ENCODE measurements at regions not wholly inside any gene's neighbourhood (a gene's known extent, or its start where the extent isn't known, plus 50 kb on each side); places are given as distances from the start of the nearest gene placed in this dataset.

DNA sequence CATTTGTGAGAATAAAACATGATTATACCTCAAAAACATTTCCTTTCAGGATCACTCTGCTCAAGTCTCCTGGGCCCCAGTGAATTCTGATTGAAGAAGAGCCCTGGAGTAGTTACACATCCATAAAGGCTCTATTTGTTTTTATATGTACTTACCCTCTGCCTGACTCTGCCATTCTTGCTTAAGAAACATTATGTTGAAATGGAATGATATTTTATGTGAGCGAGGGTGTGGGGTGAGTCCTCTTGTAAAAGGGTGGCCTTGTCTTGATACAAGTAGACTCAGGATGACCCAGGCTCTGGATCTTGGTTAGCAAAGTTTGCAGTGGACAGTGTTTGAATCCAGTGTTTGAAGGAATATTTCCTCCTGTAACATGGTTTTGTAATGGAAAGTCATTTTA, 215.4 kb upstream of the PREP start:
- CTCF ChIA-PET = no interaction called here
- POLR2A ChIA-PET = no interaction called here
- Histone ChIP-seq H3K27ac (ENCODE audit: extremely low read depth, low read depth, low read length) (no peak overlapping the region), H3K4me3 (ENCODE audit: low read depth, low read length) (no peak overlapping the region), H3K9me3 (ENCODE audit: control insufficient read depth, insufficient read depth, low read depth, low read length) (no peaks in the 10 kb centered on the region), H3K36me3 (ENCODE audit: control insufficient read depth in 2 of 2, insufficient read depth in 1 of 2, low read length in 2 of 2) (no peaks in the 10 kb centered on the region), H3K4me1 (ENCODE audit: control insufficient read depth, insufficient read depth, low read length) (no peaks in the 10 kb centered on the region)
- TF ChIP-seq ZNF266 (tag by site-specific recombination; IDR thresholded peaks at IDR 0.05; ENCODE audit: low read depth) (no peak), ZNF571 (tag by site-specific recombination; IDR thresholded peaks at IDR 0.05) (no peak), FEZF1 (tag by site-specific recombination; IDR thresholded peaks at IDR 0.05) (no peak), ZNF510 (tag by site-specific recombination; IDR thresholded peaks at IDR 0.05; ENCODE audit: insufficient replicate concordance) (no peak), ZNF175 (tag by site-specific recombination; IDR thresholded peaks at IDR 0.05) (no peak), ZNF362 (tag by site-specific recombination; IDR thresholded peaks at IDR 0.05) (no peak), ZFP41 (tag by site-specific recombination; IDR thresholded peaks at IDR 0.05; ENCODE audit: borderline replicate concordance) (no peak), ZNF214 (tag by site-specific recombination; IDR thresholded peaks at IDR 0.05; ENCODE audit: borderline replicate concordance) (no peak)

DNA sequence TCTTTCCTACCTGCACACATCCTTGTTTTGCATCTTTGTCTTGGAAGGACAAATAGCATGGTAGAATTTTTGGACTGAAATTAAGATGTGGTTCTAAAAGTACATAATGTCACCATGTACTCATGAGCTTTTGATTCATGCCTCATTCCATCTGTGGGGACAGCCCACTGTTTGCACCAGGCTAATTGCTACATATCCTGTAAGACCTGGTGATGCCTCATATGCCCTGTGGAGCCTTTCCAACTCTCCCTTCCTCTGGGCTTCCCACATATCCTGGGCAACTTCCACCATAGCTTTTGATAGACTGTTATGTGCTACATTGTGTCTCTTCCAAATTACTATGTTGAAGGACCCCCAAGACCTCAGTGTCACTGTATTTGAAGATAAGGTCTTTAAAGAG, 213.6 kb upstream of the PREP start:
- H3K36me3 ChIP-seq (ENCODE audit: control insufficient read depth in 2 of 2, insufficient read depth in 1 of 2, low read length in 2 of 2) = no peaks in the 10 kb centered on the region
- H3K4me1 ChIP-seq (ENCODE audit: control insufficient read depth, insufficient read depth, low read length) = no peaks in the 10 kb centered on the region
- no peak for TF ChIP-seq HOXC10 (CRISPR knock-in tag; IDR thresholded peaks at IDR 0.05)
- TF ChIP-seq, protein P1, sequence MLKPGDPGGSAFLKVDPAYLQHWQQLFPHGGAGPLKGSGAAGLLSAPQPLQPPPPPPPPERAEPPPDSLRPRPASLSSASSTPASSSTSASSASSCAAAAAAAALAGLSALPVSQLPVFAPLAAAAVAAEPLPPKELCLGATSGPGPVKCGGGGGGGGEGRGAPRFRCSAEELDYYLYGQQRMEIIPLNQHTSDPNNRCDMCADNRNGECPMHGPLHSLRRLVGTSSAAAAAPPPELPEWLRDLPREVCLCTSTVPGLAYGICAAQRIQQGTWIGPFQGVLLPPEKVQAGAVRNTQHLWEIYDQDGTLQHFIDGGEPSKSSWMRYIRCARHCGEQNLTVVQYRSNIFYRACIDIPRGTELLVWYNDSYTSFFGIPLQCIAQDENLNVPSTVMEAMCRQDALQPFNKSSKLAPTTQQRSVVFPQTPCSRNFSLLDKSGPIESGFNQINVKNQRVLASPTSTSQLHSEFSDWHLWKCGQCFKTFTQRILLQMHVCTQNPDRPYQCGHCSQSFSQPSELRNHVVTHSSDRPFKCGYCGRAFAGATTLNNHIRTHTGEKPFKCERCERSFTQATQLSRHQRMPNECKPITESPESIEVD (tag by site-specific recombination; IDR thresholded peaks at IDR 0.05) = no peak
- TF ChIP-seq ZNF146 (tag by site-specific recombination; IDR thresholded peaks at IDR 0.05) = no peak
- H3K9me3 ChIP-seq (ENCODE audit: control insufficient read depth, insufficient read depth, low read depth, low read length) = no peaks in the 10 kb centered on the region
- H3K4me3 ChIP-seq (ENCODE audit: low read depth, low read length) = no peak overlapping the region
- ChIA-PET CTCF (interaction anchor here (0.5 kb wide), 1 partner anchor 43 kb away, joined by 3 read pairs; no protein-coding TSS in a partner anchor), POLR2A (no interaction called here)
- H3K27ac ChIP-seq (ENCODE audit: extremely low read depth, low read depth, low read length) = no peak overlapping the region

DNA sequence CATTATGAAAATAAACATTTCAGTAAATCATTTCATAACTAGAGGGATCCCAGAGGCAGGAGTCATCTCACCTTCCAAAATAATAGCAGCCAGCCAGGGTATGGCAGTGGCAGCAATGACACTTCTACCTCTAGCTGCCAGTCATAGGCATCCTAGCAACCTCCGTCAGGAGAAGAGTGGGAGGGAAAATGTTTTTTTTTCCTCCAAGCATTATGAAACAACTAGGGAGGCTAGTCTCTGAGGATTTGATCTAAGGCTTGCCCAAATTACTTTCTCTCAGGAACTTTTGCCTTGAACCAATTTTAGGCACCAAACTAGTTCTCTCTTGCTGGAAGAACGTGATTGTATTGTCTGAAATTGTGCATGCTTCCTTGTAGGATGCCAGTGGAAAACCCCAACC, 208.7 kb upstream of the PREP start:
- ChIA-PET CTCF (interaction anchor here (0.7 kb wide), 1 partner anchor 44 kb away, joined by 4 read pairs; no protein-coding TSS in a partner anchor), POLR2A (no interaction called here)
- Histone ChIP-seq H3K4me1 (ENCODE audit: control insufficient read depth, insufficient read depth, low read length) (peaks cover 9% of the 10 kb centered on the region), H3K27ac (ENCODE audit: extremely low read depth, low read depth, low read length) (no peak overlapping the region), H3K9me3 (ENCODE audit: control insufficient read depth, insufficient read depth, low read depth, low read length) (no peaks in the 10 kb centered on the region), H3K36me3 (ENCODE audit: control insufficient read depth in 2 of 2, insufficient read depth in 1 of 2, low read length in 2 of 2) (no peaks in the 10 kb centered on the region), H3K4me3 (ENCODE audit: low read depth, low read length) (no peak overlapping the region)
- TF ChIP-seq ZNF362 (tag by site-specific recombination; IDR thresholded peaks at IDR 0.05) = no peak
- TF ChIP-seq ZNF513 (tag by site-specific recombination; IDR thresholded peaks at IDR 0.05) = no peak
- TF ChIP-seq, protein P2, sequence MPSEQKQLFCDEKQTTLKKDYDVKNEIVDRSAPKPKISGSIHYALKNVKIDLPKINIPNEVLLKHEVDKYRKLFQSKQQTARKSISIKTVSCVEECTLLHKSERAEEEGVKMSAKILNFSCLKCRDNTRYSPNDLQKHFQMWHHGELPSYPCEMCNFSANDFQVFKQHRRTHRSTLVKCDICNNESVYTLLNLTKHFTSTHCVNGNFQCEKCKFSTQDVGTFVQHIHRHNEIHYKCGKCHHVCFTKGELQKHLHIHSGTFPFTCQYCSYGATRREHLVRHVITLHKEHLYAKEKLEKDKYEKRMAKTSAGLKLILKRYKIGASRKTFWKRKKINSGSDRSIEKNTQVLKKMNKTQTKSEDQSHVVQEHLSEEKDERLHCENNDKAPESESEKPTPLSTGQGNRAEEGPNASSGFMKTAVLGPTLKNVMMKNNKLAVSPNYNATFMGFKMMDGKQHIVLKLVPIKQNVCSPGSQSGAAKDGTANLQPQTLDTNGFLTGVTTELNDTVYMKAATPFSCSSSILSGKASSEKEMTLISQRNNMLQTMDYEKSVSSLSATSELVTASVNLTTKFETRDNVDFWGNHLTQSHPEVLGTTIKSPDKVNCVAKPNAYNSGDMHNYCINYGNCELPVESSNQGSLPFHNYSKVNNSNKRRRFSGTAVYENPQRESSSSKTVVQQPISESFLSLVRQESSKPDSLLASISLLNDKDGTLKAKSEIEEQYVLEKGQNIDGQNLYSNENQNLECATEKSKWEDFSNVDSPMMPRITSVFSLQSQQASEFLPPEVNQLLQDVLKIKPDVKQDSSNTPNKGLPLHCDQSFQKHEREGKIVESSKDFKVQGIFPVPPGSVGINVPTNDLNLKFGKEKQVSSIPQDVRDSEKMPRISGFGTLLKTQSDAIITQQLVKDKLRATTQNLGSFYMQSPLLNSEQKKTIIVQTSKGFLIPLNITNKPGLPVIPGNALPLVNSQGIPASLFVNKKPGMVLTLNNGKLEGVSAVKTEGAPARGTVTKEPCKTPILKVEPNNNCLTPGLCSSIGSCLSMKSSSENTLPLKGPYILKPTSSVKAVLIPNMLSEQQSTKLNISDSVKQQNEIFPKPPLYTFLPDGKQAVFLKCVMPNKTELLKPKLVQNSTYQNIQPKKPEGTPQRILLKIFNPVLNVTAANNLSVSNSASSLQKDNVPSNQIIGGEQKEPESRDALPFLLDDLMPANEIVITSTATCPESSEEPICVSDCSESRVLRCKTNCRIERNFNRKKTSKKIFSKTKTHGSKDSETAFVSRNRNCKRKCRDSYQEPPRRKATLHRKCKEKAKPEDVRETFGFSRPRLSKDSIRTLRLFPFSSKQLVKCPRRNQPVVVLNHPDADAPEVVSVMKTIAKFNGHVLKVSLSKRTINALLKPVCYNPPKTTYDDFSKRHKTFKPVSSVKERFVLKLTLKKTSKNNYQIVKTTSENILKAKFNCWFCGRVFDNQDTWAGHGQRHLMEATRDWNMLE (tag by site-specific recombination; conservative IDR thresholded peaks at IDR 0.05; ENCODE audit: low read depth) = no peak
- TF ChIP-seq ZNF548 (tag by site-specific recombination; IDR thresholded peaks at IDR 0.05) = no peak
- TF ChIP-seq, protein P3, sequence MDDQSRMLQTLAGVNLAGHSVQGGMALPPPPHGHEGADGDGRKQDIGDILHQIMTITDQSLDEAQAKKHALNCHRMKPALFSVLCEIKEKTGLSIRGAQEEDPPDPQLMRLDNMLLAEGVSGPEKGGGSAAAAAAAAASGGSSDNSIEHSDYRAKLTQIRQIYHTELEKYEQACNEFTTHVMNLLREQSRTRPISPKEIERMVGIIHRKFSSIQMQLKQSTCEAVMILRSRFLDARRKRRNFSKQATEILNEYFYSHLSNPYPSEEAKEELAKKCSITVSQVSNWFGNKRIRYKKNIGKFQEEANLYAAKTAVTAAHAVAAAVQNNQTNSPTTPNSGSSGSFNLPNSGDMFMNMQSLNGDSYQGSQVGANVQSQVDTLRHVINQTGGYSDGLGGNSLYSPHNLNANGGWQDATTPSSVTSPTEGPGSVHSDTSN (CRISPR knock-in tag; IDR thresholded peaks at IDR 0.05) = no peak
- no peak for TF ChIP-seq ZNF549 (tag by site-specific recombination; IDR thresholded peaks at IDR 0.05)
- no peak for TF ChIP-seq ZNF76 (tag by site-specific recombination; IDR thresholded peaks at IDR 0.05; ENCODE audit: borderline replicate concordance, low read depth)
- TF ChIP-seq ZNF266 (tag by site-specific recombination; IDR thresholded peaks at IDR 0.05; ENCODE audit: low read depth) = no peak
- no peak for TF ChIP-seq ZNF221 (tag by site-specific recombination; IDR thresholded peaks at IDR 0.05; ENCODE audit: borderline replicate concordance)
- no peak for TF ChIP-seq ZNF514 (tag by site-specific recombination; IDR thresholded peaks at IDR 0.05)
